Stomach (tissue), 4 donors: ENCODE measurements at regions not wholly inside any gene's neighbourhood (a gene's known extent, or its start where the extent isn't known, plus 50 kb on each side); places are given as distances from the start of the nearest gene placed in this dataset.

Experiments
- CTCF ChIP-seq, 7 experiments: fragments of 450-650 bp in 4 of 7; fragments of 200-600 bp in 3 of 7; sonication (generic) in 3 of 7; IDR thresholded peaks; one replicate each; pipeline ENCODE4 v1.5.1; 2016 to 2019; ENCODE audit warnings: antibody characterized with exemption in 7 of 7, control low read depth in 2 of 7, mild to moderate bottlenecking in 1 of 7
- EP300 ChIP-seq: sonication (generic); formaldehyde crosslinking; IDR thresholded peaks from one replicate; pipeline ENCODE4 v1.6.1; 2017; ENCODE audit warnings: antibody characterized with exemption
- POLR2A ChIP-seq, 4 donors: fragments of 450-650 bp; IDR thresholded peaks; one replicate each; pipeline ENCODE4 v1.6.1; 2016; ENCODE audit warnings: antibody characterized with exemption in 4 of 4, control low read depth in 2 of 4, mild to moderate bottlenecking in 1 of 4, moderate library complexity in 1 of 4
- POLR2AphosphoS5 ChIP-seq, 3 donors: sonication (generic); formaldehyde crosslinking; IDR thresholded peaks; one replicate each; pipeline ENCODE4 v1.6.1; 2016; ENCODE audit warnings: antibody characterized with exemption in 3 of 3

DNA sequence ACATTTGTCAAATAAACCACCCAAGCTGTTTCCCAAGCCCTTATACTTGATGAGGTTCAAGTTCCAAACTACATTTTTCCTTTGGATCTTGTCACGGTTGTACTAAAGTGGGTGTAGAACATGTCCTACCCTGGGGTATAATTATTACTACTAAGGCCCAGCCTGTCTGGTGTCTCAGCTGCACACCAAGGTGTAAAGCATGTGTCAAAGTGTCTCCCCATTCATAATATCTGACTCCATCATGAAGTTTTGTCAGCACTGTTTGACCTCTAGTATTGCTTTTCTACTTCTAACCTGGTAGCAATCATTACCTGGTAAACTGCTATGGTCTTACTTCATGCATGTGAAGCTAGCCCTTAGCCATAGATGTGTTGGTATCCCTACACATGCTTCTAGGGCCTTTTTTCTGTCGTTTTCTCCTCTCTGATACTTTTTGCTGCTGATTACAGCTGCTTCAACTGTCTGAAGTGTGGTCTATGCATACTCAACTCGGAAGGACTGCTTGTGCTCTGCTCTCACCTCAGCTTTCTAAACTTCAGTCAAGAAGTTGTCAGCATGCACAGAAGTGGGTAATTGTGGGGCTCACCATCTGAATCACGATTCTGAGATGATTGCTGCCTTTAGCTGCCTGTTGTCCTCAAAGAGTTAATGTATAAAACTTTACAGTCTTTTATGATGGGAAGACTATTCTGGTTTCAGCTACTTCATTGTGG, 445.7 kb upstream of the TRIB2 start:
- TF ChIP-seq EP300: no peak
- no peak for TF ChIP-seq POLR2A (IDR thresholded peaks at IDR 0.05)
- no peak for TF ChIP-seq CTCF (IDR thresholded peaks at IDR 0.05)
- no peak for TF ChIP-seq POLR2AphosphoS5 (IDR thresholded peaks at IDR 0.05)
